ENCODE measurements at regions not wholly inside any gene's neighbourhood (a gene's known extent, or its start where the extent isn't known, plus 50 kb on each side); places are given as distances from the start of the nearest gene placed in this dataset.

- DNase-seq: no peak
Observed at GRCh38 chr5:68499987-68500386, 284.4 kb downstream of the PIK3R1 start.

GRCh38 chr5:68500813-68501212 lies 285.3 kb downstream of the PIK3R1 start:
- DNase-seq: no peak

DNA sequence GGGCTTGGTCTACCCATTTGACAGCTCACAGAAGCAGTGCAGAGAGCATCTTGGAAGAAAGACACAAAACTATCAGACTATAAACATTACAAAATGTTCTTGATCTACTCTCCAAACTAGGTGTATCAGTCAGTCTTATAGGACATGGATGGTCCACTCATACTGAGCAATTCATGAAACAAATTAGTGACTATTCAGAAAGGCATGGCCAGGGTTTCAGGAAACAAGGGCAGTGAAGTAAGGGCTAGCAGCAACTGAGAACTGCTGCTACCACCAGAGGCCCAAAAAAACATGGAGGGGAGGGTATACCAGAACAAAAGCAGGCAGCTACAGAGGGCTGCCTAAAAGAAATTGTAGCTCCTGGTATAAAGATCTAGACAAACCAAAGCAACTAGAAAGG lies 287.0 kb downstream of the PIK3R1 start:
- no peak for DNase-seq

GRCh38 chr5:68504306-68504705 lies 288.8 kb downstream of the PIK3R1 start:
- DNase-seq: no peak

- no peak for DNase-seq
Observed at GRCh38 chr5:68505917-68506860, 290.6 kb downstream of the PIK3R1 start.

GRCh38 chr5:68515514-68515913 lies 300.0 kb downstream of the PIK3R1 start:
- DNase-seq: no peak

DNA sequence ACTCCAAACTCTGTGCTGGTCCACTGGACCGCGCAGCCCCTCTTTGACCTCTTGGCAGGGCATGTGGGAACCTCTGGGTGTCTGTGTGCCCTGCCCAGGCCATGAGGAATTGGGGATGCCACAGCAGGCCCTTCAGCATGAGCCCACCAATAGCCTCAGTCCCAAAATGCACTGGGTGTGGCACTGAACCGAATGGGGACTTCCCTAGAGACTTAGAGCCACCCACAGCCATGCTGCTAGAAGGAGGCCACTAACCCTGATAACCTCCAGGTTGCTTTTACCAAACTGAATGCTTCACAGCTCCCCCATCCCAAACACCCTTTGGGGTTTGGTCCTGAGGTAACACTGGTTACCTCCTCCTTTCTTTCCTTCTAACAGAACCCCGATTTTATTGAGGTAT lies 302.7 kb downstream of the PIK3R1 start:
- no peak for DNase-seq

- no peak for DNase-seq
Observed at GRCh38 chr5:68519143-68519542, 303.6 kb downstream of the PIK3R1 start.

DNA sequence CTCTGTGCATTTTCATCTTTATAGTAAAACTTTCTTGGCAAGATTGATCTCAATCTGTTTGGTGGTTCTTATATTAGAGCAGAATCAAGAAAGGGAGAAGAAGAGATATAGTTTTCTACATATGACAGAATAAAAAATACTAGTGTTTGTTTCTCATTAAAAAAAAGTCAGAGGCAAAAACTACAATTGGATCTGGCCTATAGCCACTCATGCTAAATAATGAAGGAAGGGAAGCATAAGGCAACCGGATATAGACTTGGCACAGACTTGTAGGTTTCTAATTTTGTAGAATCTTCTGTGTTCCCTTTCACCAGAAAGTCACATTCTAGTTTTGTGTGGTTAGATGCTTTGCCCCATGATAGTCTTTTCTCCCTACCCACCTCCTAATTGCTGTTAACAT lies 306.2 kb downstream of the PIK3R1 start:
- no peak for DNase-seq

GRCh38 chr5:68522863-68523262 lies 307.3 kb downstream of the PIK3R1 start:
- DNase-seq: no peak

GRCh38 chr5:68528821-68529273 lies 313.3 kb downstream of the PIK3R1 start:
- DNase-seq: no peak

DNA sequence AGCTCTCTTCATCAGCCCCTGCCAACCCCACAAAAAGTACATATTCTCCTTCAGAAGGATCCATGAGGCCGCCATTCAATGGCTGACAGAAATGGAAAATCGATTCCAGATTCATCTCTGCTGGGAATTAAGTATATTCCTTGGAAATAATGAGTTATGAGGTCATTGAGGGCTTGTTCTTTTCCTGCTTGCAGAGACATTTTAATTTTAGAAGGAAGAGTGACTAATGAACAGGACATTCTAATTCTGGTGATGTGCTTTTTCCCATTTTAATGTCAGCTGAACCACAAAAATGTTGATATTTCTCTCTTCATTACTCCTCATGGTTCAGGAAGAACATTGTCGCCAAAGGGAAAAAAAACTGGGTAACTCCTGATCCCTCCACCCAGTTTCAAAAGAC lies 314.0 kb downstream of the PIK3R1 start:
- no peak for DNase-seq

GRCh38 chr5:68531970-68532369 lies 316.4 kb downstream of the PIK3R1 start:
- no peak for DNase-seq

DNA sequence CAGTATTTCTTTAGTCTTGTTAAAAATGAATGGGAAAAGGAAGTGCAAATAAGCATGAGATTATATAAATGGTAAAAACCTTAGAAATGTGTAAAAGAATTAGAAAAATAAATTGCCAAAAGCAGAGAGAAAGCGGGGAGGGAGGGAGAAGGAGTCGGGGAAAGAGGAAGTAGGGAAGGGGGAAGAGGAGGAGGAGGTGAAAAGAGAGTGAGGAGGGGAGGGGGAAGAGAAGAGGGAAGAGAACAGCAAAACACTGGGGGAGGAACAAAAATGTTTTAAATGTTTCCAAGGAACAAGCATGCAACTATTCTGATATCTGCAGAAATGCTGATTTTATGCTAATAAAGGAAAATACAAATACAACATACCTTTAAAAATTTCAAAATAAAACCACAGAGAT lies 317.5 kb downstream of the PIK3R1 start:
- DNase-seq: no peak

- DNase-seq: no peak
Observed at GRCh38 chr5:68533571-68534084, 318.1 kb downstream of the PIK3R1 start.

GRCh38 chr5:68534131-68534940 lies 318.8 kb downstream of the PIK3R1 start:
- no peak for DNase-seq

GRCh38 chr5:68534956-68535520 lies 319.5 kb downstream of the PIK3R1 start:
- DNase-seq: no peak

DNA sequence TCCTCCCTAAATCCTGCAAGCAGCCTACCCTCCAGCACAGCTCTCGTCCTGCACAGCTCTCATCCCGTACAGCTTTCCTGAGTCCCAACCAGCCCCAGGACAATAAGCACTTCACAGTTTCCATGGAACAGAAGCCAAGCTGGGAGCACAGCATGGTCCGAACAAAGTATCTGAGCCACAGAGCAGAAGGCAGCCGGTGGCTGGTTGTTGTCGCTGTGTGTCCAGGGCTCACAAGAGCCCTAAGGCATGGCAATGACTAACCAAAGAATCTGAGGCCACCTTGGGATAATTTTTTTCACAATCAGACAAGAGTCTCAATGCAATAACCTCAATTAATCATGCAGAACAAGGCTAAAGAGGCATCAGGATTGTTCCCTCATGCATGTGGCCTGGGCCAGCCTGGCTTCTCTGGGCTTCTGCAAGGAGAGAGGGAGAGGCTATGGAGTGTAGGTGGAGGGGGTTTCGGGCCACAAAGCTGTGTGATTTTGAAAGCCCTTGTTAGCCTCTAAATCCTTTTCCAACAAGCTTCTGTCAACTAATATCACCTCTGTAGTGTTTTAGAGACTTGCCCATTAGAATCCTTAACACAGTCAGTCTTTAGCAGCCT lies 323.4 kb downstream of the PIK3R1 start:
- DNase-seq: no peak

GRCh38 chr5:68540798-68541590 lies 325.4 kb downstream of the PIK3R1 start:
- DNase-seq: no peak

DNA sequence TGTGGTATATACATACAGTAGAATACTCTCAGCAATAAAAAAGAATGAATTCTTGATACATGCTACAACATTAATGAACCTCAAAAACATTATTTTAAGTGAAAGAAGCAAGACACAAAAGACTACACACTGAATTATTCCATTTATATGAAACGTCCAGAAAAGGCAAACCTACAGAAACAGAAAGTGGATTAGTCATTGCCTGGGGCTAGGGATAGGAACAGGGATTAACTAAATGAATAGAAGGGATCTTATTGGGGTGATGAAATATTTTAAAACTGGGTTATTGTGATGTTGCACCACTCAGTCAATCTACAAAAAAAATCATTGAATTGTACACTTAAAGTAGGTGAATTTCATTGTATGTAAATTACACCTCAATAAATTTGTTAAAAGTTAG lies 326.7 kb downstream of the PIK3R1 start:
- no peak for DNase-seq

DNA sequence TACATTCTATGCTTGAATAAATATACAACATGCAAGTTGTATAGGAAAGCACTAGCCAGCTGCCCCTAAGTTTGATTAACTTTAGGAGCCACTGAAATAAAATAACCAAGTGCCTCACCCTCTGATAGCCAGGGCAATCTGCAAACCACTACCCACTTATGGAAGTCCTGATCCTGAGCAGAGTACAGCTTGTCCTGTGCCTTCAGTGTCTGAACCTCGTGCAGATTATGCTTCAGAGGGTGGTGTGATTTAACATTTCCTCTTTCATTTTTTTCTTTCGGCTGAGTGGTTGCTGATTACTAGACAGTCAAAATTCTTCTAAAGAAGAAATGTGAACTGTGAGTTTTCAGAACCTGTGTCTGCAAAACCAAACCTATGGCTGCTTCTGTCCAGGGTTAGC lies 327.7 kb downstream of the PIK3R1 start:
- no peak for DNase-seq

DNA sequence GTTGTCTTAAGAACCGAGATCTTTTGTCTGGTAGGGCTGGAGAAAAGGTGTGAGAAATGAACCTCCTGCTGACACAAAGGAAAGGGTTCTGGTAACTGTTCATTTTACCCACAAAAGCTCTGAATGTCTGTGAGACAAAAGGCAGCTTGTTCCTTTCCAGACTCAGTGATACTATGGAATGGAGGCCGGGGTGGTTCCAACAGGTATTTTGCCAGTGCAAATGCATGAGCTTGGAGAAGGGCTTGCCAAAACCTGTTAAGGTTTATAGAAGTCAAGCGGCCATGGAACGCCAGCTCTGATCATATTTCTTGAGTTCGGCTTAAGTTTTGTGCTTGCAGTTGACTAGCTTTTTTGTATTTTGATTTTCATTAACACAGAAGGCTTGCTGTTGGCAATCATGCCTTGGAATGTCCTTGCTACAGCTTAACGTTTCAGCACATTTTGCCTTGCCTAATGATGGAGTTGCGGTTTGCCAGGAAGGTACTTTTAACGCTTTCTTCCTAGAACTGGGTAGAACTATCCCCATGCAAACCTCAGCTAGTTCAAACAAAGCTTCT lies 328.6 kb downstream of the PIK3R1 start:
- no peak for DNase-seq
